ENCODE measurements at regions not wholly inside any gene's neighbourhood (a gene's known extent, or its start where the extent isn't known, plus 50 kb on each side); places are given as distances from the start of the nearest gene placed in this dataset.
"Not testable (repeated sequence)": the region's sequence is repeated elsewhere in the genome, so short reads cannot be mapped to it uniquely, and the experiment has no call there.

- H3K27me3 ChIP-seq (replicated peaks in 2 of 5; ENCODE audit: control insufficient read depth in 4 of 5, insufficient read depth in 5 of 5, low read length in 4 of 5); H3K27ac ChIP-seq (ENCODE audit: insufficient read depth in 1 of 2, low read depth in 1 of 2, low read length in 2 of 2, poor library complexity in 1 of 2, severe bottlenecking in 2 of 2); H3K4me1 ChIP-seq (ENCODE audit: control extremely low read depth in 1 of 4, control insufficient read depth in 4 of 4, insufficient read depth in 4 of 4, low read length in 3 of 4); H3K9me3 ChIP-seq (ENCODE audit: control extremely low read depth in 1 of 5, control insufficient read depth in 4 of 5, insufficient read depth in 2 of 5, low read depth in 1 of 5, low read length in 4 of 5); H3K4me3 ChIP-seq (ENCODE audit: control insufficient read depth in 1 of 7, extremely low read depth in 1 of 7, insufficient read depth in 4 of 7, low read depth in 2 of 7, low read length in 6 of 7); DNase-seq; CTCF ChIA-PET; POLR2A ChIA-PET; H3K36me3 ChIP-seq (ENCODE audit: control insufficient read depth in 4 of 4, insufficient read depth in 4 of 4, low read length in 3 of 4): not testable (repeated sequence)
- 100% methylated on average over 1 of the region's 1 CpG for WGBS (ENCODE audit: insufficient coverage)
These were observed 113.4 kb downstream of the XPNPEP1 start for GRCh38 chr10:109809954-109810353.

- POLR2A ChIA-PET; H3K36me3 ChIP-seq (ENCODE audit: control insufficient read depth in 4 of 4, insufficient read depth in 4 of 4, low read length in 3 of 4); H3K27ac ChIP-seq (ENCODE audit: insufficient read depth in 1 of 2, low read depth in 1 of 2, low read length in 2 of 2, poor library complexity in 1 of 2, severe bottlenecking in 2 of 2); H3K4me3 ChIP-seq (ENCODE audit: control insufficient read depth in 1 of 7, extremely low read depth in 1 of 7, insufficient read depth in 4 of 7, low read depth in 2 of 7, low read length in 6 of 7); CTCF ChIA-PET; H3K9me3 ChIP-seq (ENCODE audit: control extremely low read depth in 1 of 5, control insufficient read depth in 4 of 5, insufficient read depth in 2 of 5, low read depth in 1 of 5, low read length in 4 of 5); H3K27me3 ChIP-seq (replicated peaks in 2 of 5; ENCODE audit: control insufficient read depth in 4 of 5, insufficient read depth in 5 of 5, low read length in 4 of 5); H3K4me1 ChIP-seq (ENCODE audit: control extremely low read depth in 1 of 4, control insufficient read depth in 4 of 4, insufficient read depth in 4 of 4, low read length in 3 of 4); DNase-seq: not testable (repeated sequence)
- WGBS (ENCODE audit: insufficient coverage) = 89% methylated on average over 9 of the region's 14 CpGs
These were observed 122.1 kb downstream of the XPNPEP1 start for GRCh38 chr10:109801191-109801590.

GRCh38 chr10:109790647-109791046 is 132.7 kb downstream of the XPNPEP1 start:
- H3K9me3 ChIP-seq (ENCODE audit: control extremely low read depth in 1 of 5, control insufficient read depth in 4 of 5, insufficient read depth in 2 of 5, low read depth in 1 of 5, low read length in 4 of 5) = peaks cover 0 to 2% (median 0%) of the 10 kb centered on the region in 5 experiments
- H3K27ac ChIP-seq (ENCODE audit: insufficient read depth in 1 of 2, low read depth in 1 of 2, low read length in 2 of 2, poor library complexity in 1 of 2, severe bottlenecking in 2 of 2) = no peak overlapping the region
- H3K4me3 ChIP-seq (ENCODE audit: control insufficient read depth in 1 of 7, extremely low read depth in 1 of 7, insufficient read depth in 4 of 7, low read depth in 2 of 7, low read length in 6 of 7) = no peak overlapping the region
- no peaks in the 10 kb centered on the region for H3K36me3 ChIP-seq (ENCODE audit: control insufficient read depth in 4 of 4, insufficient read depth in 4 of 4, low read length in 3 of 4)
- peaks cover 0 to 3% (median 2%) of the 10 kb centered on the region in 5 experiments for H3K27me3 ChIP-seq (replicated peaks in 2 of 5; ENCODE audit: control insufficient read depth in 4 of 5, insufficient read depth in 5 of 5, low read length in 4 of 5)
- CTCF ChIA-PET = no interaction called here
- H3K4me1 ChIP-seq (ENCODE audit: control extremely low read depth in 1 of 4, control insufficient read depth in 4 of 4, insufficient read depth in 4 of 4, low read length in 3 of 4) = no peaks in the 10 kb centered on the region
- no peak for DNase-seq
- POLR2A ChIA-PET = interaction anchor here (0.7 kb wide), 1 partner anchor 28 kb away, joined by 5 read pairs; no protein-coding TSS in a partner anchor
- WGBS (ENCODE audit: insufficient coverage) = 100% methylated on average over 3 of the region's 4 CpGs

- WGBS (ENCODE audit: insufficient coverage) = 71% methylated on average over 3 of the region's 3 CpGs
- H3K27ac ChIP-seq (ENCODE audit: insufficient read depth in 1 of 2, low read depth in 1 of 2, low read length in 2 of 2, poor library complexity in 1 of 2, severe bottlenecking in 2 of 2) = no peak overlapping the region
- no peak for DNase-seq
- no peaks in the 10 kb centered on the region for H3K4me1 ChIP-seq (ENCODE audit: control extremely low read depth in 1 of 4, control insufficient read depth in 4 of 4, insufficient read depth in 4 of 4, low read length in 3 of 4)
- H3K27me3 ChIP-seq (replicated peaks in 2 of 5; ENCODE audit: control insufficient read depth in 4 of 5, insufficient read depth in 5 of 5, low read length in 4 of 5) = peaks cover 0 to 5% (median 2%) of the 10 kb centered on the region in 5 experiments
- H3K36me3 ChIP-seq (ENCODE audit: control insufficient read depth in 4 of 4, insufficient read depth in 4 of 4, low read length in 3 of 4) = no peaks in the 10 kb centered on the region
- H3K9me3 ChIP-seq (ENCODE audit: control extremely low read depth in 1 of 5, control insufficient read depth in 4 of 5, insufficient read depth in 2 of 5, low read depth in 1 of 5, low read length in 4 of 5) = no peaks in the 10 kb centered on the region
- ChIA-PET CTCF (no interaction called here), POLR2A (no interaction called here)
- H3K4me3 ChIP-seq (ENCODE audit: control insufficient read depth in 1 of 7, extremely low read depth in 1 of 7, insufficient read depth in 4 of 7, low read depth in 2 of 7, low read length in 6 of 7) = no peak overlapping the region
These were observed 139.1 kb downstream of the XPNPEP1 start for GRCh38 chr10:109784236-109784635.

GRCh38 chr10:109783286-109783685 is 140.0 kb downstream of the XPNPEP1 start:
- no peak overlapping the region for H3K27ac ChIP-seq (ENCODE audit: insufficient read depth in 1 of 2, low read depth in 1 of 2, low read length in 2 of 2, poor library complexity in 1 of 2, severe bottlenecking in 2 of 2)
- no peak for DNase-seq
- CTCF ChIA-PET = interaction anchor here (1.4 kb wide), 1 partner anchor 9 kb away, joined by 5 read pairs; no protein-coding TSS in a partner anchor
- 92% methylated on average over 2 of the region's 5 CpGs for WGBS (ENCODE audit: insufficient coverage)
- POLR2A ChIA-PET = no interaction called here
- no peaks in the 10 kb centered on the region for H3K36me3 ChIP-seq (ENCODE audit: control insufficient read depth in 4 of 4, insufficient read depth in 4 of 4, low read length in 3 of 4)
- H3K4me3 ChIP-seq (ENCODE audit: control insufficient read depth in 1 of 7, extremely low read depth in 1 of 7, insufficient read depth in 4 of 7, low read depth in 2 of 7, low read length in 6 of 7) = no peak overlapping the region
- peaks cover 0 to 4% (median 0%) of the 10 kb centered on the region in 5 experiments for H3K27me3 ChIP-seq (replicated peaks in 2 of 5; ENCODE audit: control insufficient read depth in 4 of 5, insufficient read depth in 5 of 5, low read length in 4 of 5)
- peaks cover 0 to 2% (median 0%) of the 10 kb centered on the region in 5 experiments for H3K9me3 ChIP-seq (ENCODE audit: control extremely low read depth in 1 of 5, control insufficient read depth in 4 of 5, insufficient read depth in 2 of 5, low read depth in 1 of 5, low read length in 4 of 5)
- H3K4me1 ChIP-seq (ENCODE audit: control extremely low read depth in 1 of 4, control insufficient read depth in 4 of 4, insufficient read depth in 4 of 4, low read length in 3 of 4) = no peaks in the 10 kb centered on the region

- H3K36me3 ChIP-seq (ENCODE audit: control insufficient read depth in 4 of 4, insufficient read depth in 4 of 4, low read length in 3 of 4) = no peaks in the 10 kb centered on the region
- no peak for DNase-seq
- no peaks in the 10 kb centered on the region for H3K4me1 ChIP-seq (ENCODE audit: control extremely low read depth in 1 of 4, control insufficient read depth in 4 of 4, insufficient read depth in 4 of 4, low read length in 3 of 4)
- no peak overlapping the region for H3K4me3 ChIP-seq (ENCODE audit: control insufficient read depth in 1 of 7, extremely low read depth in 1 of 7, insufficient read depth in 4 of 7, low read depth in 2 of 7, low read length in 6 of 7)
- CTCF ChIA-PET = no interaction called here
- H3K9me3 ChIP-seq (ENCODE audit: control extremely low read depth in 1 of 5, control insufficient read depth in 4 of 5, insufficient read depth in 2 of 5, low read depth in 1 of 5, low read length in 4 of 5) = peaks cover 0 to 2% (median 0%) of the 10 kb centered on the region in 5 experiments
- POLR2A ChIA-PET = no interaction called here
- no peak overlapping the region for H3K27ac ChIP-seq (ENCODE audit: insufficient read depth in 1 of 2, low read depth in 1 of 2, low read length in 2 of 2, poor library complexity in 1 of 2, severe bottlenecking in 2 of 2)
- H3K27me3 ChIP-seq (replicated peaks in 2 of 5; ENCODE audit: control insufficient read depth in 4 of 5, insufficient read depth in 5 of 5, low read length in 4 of 5) = peaks cover 0 to 4% (median 0%) of the 10 kb centered on the region in 5 experiments
These were observed 142.3 kb downstream of the XPNPEP1 start for GRCh38 chr10:109780997-109781396.

- no peak overlapping the region for H3K27ac ChIP-seq (ENCODE audit: insufficient read depth in 1 of 2, low read depth in 1 of 2, low read length in 2 of 2, poor library complexity in 1 of 2, severe bottlenecking in 2 of 2)
- H3K9me3 ChIP-seq (ENCODE audit: control extremely low read depth in 1 of 5, control insufficient read depth in 4 of 5, insufficient read depth in 2 of 5, low read depth in 1 of 5, low read length in 4 of 5) = peaks cover 0 to 2% (median 0%) of the 10 kb centered on the region in 5 experiments
- WGBS (ENCODE audit: insufficient coverage) = no CpG with 5 or more reads among the region's 4 CpGs
- no peak overlapping the region for H3K4me3 ChIP-seq (ENCODE audit: control insufficient read depth in 1 of 7, extremely low read depth in 1 of 7, insufficient read depth in 4 of 7, low read depth in 2 of 7, low read length in 6 of 7)
- ChIA-PET POLR2A (no interaction called here), CTCF (no interaction called here)
- no peaks in the 10 kb centered on the region for H3K36me3 ChIP-seq (ENCODE audit: control insufficient read depth in 4 of 4, insufficient read depth in 4 of 4, low read length in 3 of 4)
- no peaks in the 10 kb centered on the region for H3K4me1 ChIP-seq (ENCODE audit: control extremely low read depth in 1 of 4, control insufficient read depth in 4 of 4, insufficient read depth in 4 of 4, low read length in 3 of 4)
- H3K27me3 ChIP-seq (replicated peaks in 2 of 5; ENCODE audit: control insufficient read depth in 4 of 5, insufficient read depth in 5 of 5, low read length in 4 of 5) = peaks cover 0 to 4% (median 0%) of the 10 kb centered on the region in 5 experiments
- DNase-seq = no peak
These were observed 144.3 kb downstream of the XPNPEP1 start for GRCh38 chr10:109778993-109779392.

Measured in common myeloid progenitor, CD34-positive (primary cell).